IMR-90 (cell line): ENCODE measurements at regions not wholly inside any gene's neighbourhood (a gene's known extent, or its start where the extent isn't known, plus 50 kb on each side); places are given as distances from the start of the nearest gene placed in this dataset.

Source experiments
- BHLHE40 ChIP-seq: fragments of 150-350 bp; IDR thresholded peaks from 2 replicates; pipeline ENCODE4 v1.6.1; 2016; ENCODE audit warnings: mild to moderate bottlenecking, low read depth, low read length
- CEBPB ChIP-seq: IDR thresholded peaks from 2 replicates; pipeline ENCODE4 v1.6.1; 2012; ENCODE audit warnings: low read depth, low read length, improper control_type of control experiment
- CHD1 ChIP-seq: IDR thresholded peaks from 2 replicates; pipeline ENCODE4 v1.6.1; 2012; ENCODE audit warnings: low read depth, low read length, improper control_type of control experiment
- FOS ChIP-seq: fragments of 150-350 bp; IDR thresholded peaks from 2 replicates; pipeline ENCODE4 v1.6.1; 2016; ENCODE audit warnings: low read depth, low read length
- MXI1 ChIP-seq: IDR thresholded peaks from 2 replicates; pipeline ENCODE4 v1.6.1; 2012; ENCODE audit warnings: low read depth, mild to moderate bottlenecking, low read length, moderate library complexity, borderline replicate concordance
- NFE2L2 ChIP-seq: fragments of 150-350 bp; IDR thresholded peaks from 2 replicates; pipeline ENCODE4 v1.6.1; 2016; ENCODE audit warnings: low read depth, mild to moderate bottlenecking, low read length
- POLR2A ChIP-seq: IDR thresholded peaks from 2 replicates; pipeline ENCODE4 v1.6.1; 2012; ENCODE audit warnings: mild to moderate bottlenecking, low read depth, low read length
- RAD21 ChIP-seq: IDR thresholded peaks from 2 replicates; pipeline ENCODE4 v1.6.1; 2012; ENCODE audit warnings: low read length, improper control_type of control experiment
- RCOR1 ChIP-seq: IDR thresholded peaks from 2 replicates; pipeline ENCODE4 v1.6.1; 2012; ENCODE audit warnings: mild to moderate bottlenecking, low read length, improper control_type of control experiment; ENCODE audit not compliant: insufficient replicate concordance
- RFX5 ChIP-seq: IDR thresholded peaks from 2 replicates; pipeline ENCODE4 v1.8.0; 2012; ENCODE audit warnings: low read depth, mild to moderate bottlenecking, low read length, moderate library complexity
- SMC3 ChIP-seq: fragments of 150-350 bp; IDR thresholded peaks from 2 replicates; pipeline ENCODE4 v1.6.1; 2016; ENCODE audit warnings: low read depth, mild to moderate bottlenecking, antibody characterized with exemption, low read length, moderate library complexity
- TF ChIP-seq, protein P1 (sequence below): conservative IDR thresholded peaks from 2 replicates; pipeline ENCODE4 v1.5.1; 2012; ENCODE audit warnings: mild to moderate bottlenecking, low read depth, low read length, improper control_type of control experiment
- TF ChIP-seq, protein P2 (sequence below): fragments of 150-350 bp; IDR thresholded peaks from 2 replicates; pipeline ENCODE4 v1.6.1; 2017; ENCODE audit warnings: mild to moderate bottlenecking, antibody characterized with exemption, low read length, low read depth

DNA sequence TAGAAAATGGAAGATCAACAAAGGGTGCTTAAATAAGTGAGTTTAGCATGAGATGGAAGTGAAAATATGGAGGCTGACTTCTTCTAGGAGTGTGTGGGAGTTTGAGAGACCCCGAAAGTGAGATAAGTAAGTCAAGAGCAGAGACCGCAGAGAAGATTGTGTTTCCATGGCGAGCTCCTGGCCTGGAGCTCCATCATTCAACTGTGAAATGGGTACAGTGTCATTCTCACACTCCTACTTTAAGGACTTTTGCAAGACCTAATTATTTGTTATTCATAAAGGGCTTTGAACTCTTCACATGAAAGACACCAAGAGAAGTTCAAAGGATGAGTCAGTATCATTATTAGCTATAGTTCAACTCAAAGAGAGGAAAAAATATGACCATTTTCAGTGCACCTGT lies 134.2 kb upstream of the PIK3C3 start:
- TF ChIP-seq, protein P1, sequence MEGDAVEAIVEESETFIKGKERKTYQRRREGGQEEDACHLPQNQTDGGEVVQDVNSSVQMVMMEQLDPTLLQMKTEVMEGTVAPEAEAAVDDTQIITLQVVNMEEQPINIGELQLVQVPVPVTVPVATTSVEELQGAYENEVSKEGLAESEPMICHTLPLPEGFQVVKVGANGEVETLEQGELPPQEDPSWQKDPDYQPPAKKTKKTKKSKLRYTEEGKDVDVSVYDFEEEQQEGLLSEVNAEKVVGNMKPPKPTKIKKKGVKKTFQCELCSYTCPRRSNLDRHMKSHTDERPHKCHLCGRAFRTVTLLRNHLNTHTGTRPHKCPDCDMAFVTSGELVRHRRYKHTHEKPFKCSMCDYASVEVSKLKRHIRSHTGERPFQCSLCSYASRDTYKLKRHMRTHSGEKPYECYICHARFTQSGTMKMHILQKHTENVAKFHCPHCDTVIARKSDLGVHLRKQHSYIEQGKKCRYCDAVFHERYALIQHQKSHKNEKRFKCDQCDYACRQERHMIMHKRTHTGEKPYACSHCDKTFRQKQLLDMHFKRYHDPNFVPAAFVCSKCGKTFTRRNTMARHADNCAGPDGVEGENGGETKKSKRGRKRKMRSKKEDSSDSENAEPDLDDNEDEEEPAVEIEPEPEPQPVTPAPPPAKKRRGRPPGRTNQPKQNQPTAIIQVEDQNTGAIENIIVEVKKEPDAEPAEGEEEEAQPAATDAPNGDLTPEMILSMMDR, result no peak
- TF ChIP-seq POLR2A (no peak), CEBPB (no peak), CHD1 (no peak), BHLHE40 (no peak), RAD21 (no peak), RFX5 (no peak), FOS (no peak), SMC3 (no peak), RCOR1 (no peak), MXI1 (no peak), NFE2L2 (no peak)
- TF ChIP-seq, protein P2, sequence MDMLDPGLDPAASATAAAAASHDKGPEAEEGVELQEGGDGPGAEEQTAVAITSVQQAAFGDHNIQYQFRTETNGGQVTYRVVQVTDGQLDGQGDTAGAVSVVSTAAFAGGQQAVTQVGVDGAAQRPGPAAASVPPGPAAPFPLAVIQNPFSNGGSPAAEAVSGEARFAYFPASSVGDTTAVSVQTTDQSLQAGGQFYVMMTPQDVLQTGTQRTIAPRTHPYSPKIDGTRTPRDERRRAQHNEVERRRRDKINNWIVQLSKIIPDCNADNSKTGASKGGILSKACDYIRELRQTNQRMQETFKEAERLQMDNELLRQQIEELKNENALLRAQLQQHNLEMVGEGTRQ, result no peak
